Omental fat pad (tissue), 3 donors: ENCODE measurements at regions not wholly inside any gene's neighbourhood (a gene's known extent, or its start where the extent isn't known, plus 50 kb on each side); places are given as distances from the start of the nearest gene placed in this dataset.

Experiments used
- ATAC-seq: fragments of 150-250 bp; one replicate; pipeline ENCODE4 v1.9.1; 2016; ENCODE audit warnings: mild to moderate bottlenecking, moderate library complexity; ENCODE audit not compliant: low FRiP score
- DNase-seq: peaks from one replicate; pipeline ENCODE4 v3.0.0-alpha.2; 2019; ENCODE audit warnings: low spot score
- CTCF ChIP-seq, 3 donors: fragments of 450-650 bp; IDR thresholded peaks; one replicate each; pipeline ENCODE4 v1.5.1; 2016 to 2017; ENCODE audit warnings: antibody characterized with exemption in 3 of 3, mild to moderate bottlenecking in 3 of 3, moderate library complexity in 2 of 3

GRCh38 chr11:111021131-111021530 lies 224.4 kb upstream of the POU2AF2 start:
- ATAC-seq (no peak), DNase-seq (no peak)
- no peak for TF ChIP-seq CTCF (IDR thresholded peaks at IDR 0.05)

DNA sequence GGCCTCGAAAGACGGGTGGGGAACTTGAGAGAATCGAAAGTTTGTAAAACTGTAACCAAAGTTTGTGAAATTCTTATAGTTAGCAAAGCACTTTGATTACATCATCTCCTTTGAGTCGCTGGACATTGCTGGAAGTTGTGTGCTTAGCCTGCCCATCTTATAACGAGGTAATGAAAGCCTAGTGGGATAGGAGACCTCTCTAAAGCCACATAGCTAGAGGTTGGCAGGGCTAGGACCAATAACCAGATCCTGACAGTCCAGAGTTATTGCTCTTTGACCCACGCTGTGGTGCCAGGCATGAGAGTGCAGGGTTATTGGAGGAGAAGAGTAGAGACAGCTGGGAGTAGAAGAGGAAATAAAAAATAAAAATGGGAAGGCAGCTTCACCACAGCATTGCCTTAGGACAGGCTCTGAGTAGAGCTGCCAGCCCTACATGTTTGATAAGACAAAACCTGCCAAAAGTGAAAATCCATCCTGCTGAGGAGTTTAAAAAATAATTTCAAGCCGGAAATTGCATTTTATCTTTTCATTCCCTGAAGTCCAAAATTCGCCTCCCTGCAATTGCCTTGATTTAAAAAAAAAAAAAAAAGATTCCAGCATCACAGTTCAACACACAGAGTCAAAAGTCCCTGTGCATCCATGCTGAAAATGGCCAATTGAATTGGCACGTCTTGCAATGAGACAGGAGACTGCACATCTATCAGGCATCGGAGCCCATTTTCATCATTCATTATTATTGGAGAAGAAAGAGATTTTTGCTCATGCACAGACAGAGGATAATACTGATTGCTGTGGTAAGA lies 225.5 kb upstream of the POU2AF2 start:
- peak; percentile 55 for ATAC-seq
- DNase-seq, result no peak
- TF ChIP-seq CTCF (IDR thresholded peaks at IDR 0.05), result no peak

DNA sequence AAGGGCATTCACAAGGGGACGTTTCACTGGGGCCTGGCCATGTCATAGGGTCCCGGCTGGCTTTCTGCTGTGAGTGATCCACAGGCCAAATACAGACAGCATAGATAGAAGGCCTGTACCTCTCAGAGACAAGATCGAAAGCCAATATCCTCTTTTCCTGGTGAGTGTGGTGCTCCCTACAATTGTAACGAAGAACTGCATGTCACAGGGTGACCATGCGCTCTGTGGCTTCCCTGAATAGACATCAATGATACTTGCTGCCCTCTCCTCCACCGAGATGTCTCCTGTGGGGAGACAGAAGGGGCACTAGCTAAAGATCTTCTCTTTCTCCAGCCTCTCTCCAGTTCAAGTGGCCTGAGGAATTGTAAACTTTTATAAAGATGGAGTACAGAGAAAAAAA lies 226.1 kb upstream of the POU2AF2 start:
- TF ChIP-seq CTCF (IDR thresholded peaks at IDR 0.05), result no peak
- peak; percentile 31 for ATAC-seq

GRCh38 chr11:111018566-111018965 lies 227.0 kb upstream of the POU2AF2 start:
- DNase-seq, result no peak
- no peak for ATAC-seq

More for the DNA sequence above, 226.1 kb upstream of the POU2AF2 start:
- no peak for DNase-seq

GRCh38 chr11:111012491-111012890 lies 233.0 kb upstream of the POU2AF2 start:
- no peak for ATAC-seq

More at GRCh38 chr11:111018566-111018965, 227.0 kb upstream of the POU2AF2 start:
- no peak for TF ChIP-seq CTCF (IDR thresholded peaks at IDR 0.05)

DNA sequence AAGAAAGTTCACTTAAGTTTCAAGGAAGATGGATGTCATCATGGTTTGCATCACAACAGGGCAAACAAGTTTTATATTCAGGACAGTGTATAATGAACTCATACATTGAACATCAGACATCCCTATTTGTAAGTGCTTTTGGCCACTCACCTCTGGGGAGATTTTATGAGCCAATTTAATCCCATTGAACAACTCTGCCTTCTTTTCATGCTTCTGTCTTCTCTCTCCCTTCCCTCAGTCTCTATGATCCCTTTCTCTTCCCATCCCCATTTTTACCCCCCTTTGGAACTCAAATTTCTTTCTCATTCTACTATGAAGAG lies 234.3 kb upstream of the POU2AF2 start:
- DNase-seq (no peak), ATAC-seq (no peak)
- TF ChIP-seq CTCF (IDR thresholded peaks at IDR 0.05), result no peak

More at GRCh38 chr11:111012491-111012890, 233.0 kb upstream of the POU2AF2 start:
- TF ChIP-seq CTCF (IDR thresholded peaks at IDR 0.05), result no peak
- DNase-seq, result no peak
